Endothelial cell of umbilical vein (primary cell): ENCODE measurements at regions not wholly inside any gene's neighbourhood (a gene's known extent, or its start where the extent isn't known, plus 50 kb on each side); places are given as distances from the start of the nearest gene placed in this dataset.

Experiments
- BruUV-seq: library from RNA; stranded (reverse); fragments of 400-500 nt; replicated peaks from 2 replicates; lab custom pipeline; 2021; lab: Mats Ljungman, UMichigan
- CTCF ChIA-PET: fragments of 300-600, 350-600 bp; sonication (Branson Sonifier 250); formaldehyde crosslinking; loops from one replicate; lab custom pipeline; 2021; ENCODE audit warnings: antibody characterized with exemption, inconsistent platforms; lab: Charles Lee
- POLR2A ChIA-PET: fragments of 300-600, 350-600 bp; sonication (Branson Sonifier 250); formaldehyde crosslinking; loops from one replicate; lab custom pipeline; 2021; ENCODE audit warnings: antibody characterized with exemption, inconsistent platforms; lab: Charles Lee
- DNase-seq: peaks from one replicate; pipeline ENCODE4 v3.0.0-alpha.2; 2011; ENCODE audit warnings: low read depth, low spot score
- FAIRE-seq: peaks from 2 replicates; lab custom pipeline; 2011; peaks lifted over from hg19 to GRCh38; lab: Jason Lieb, UNC
- H2AFZ ChIP-seq: 2 replicates; pipeline ENCODE4 v1.6.0; 2012; ENCODE audit warnings: low read depth, low read length, control low read depth, inconsistent platforms
- H3K27ac ChIP-seq: 2 replicates; pipeline ENCODE4 v1.5.1; 2011; ENCODE audit warnings: low read depth, mild to moderate bottlenecking, control low read depth, low read length, moderate library complexity; ENCODE audit not compliant: insufficient read depth
- H3K27me3 ChIP-seq, 2 experiments: 2 replicates each; pipeline versions ENCODE4 v1.6.0 to v1.6.1; 2011; ENCODE audit warnings: low read length in 2 of 2, mixed read lengths in 1 of 2; ENCODE audit not compliant: control insufficient read depth in 2 of 2, insufficient read depth in 2 of 2
- H3K36me3 ChIP-seq, 2 experiments: 2 replicates in 1 of 2; 3 replicates in 1 of 2; pipeline ENCODE4 v1.5.1; 2011; ENCODE audit warnings: low read length in 2 of 2, mild to moderate bottlenecking in 1 of 2, moderate library complexity in 1 of 2; ENCODE audit not compliant: control insufficient read depth in 2 of 2, insufficient read depth in 2 of 2; ENCODE audit errors: extremely low read depth in 1 of 2
- H3K4me1 ChIP-seq: 3 replicates; pipeline ENCODE4 v1.5.1; 2011; ENCODE audit warnings: mild to moderate bottlenecking, low read length; ENCODE audit not compliant: control insufficient read depth, insufficient read depth; ENCODE audit errors: extremely low read depth
- H3K4me2 ChIP-seq: 2 replicates; pipeline ENCODE4 v1.6.1; 2011; ENCODE audit warnings: low read length, control low read depth, mixed read lengths; ENCODE audit not compliant: insufficient read depth
- H3K4me3 ChIP-seq, 3 experiments: fragments of 200-600 bp in 1 of 3; sonication (generic), shearing (Covaris generic) in 1 of 3; replicated peaks in 1 of 3; 2 replicates each; pipeline ENCODE4 v1.5.1; 2011 to 2016; ENCODE audit warnings: control low read depth in 3 of 3, low read length in 3 of 3, mild to moderate bottlenecking in 2 of 3, inconsistent platforms in 1 of 3, low read depth in 1 of 3, moderate library complexity in 1 of 3; ENCODE audit not compliant: insufficient read depth in 1 of 3
- H3K79me2 ChIP-seq: 2 replicates; pipeline ENCODE4 v1.6.0; 2012; ENCODE audit warnings: low read length, inconsistent platforms; ENCODE audit not compliant: control insufficient read depth, insufficient read depth
- H3K9ac ChIP-seq: replicated peaks from 2 replicates; pipeline ENCODE3; 2011; ENCODE audit warnings: low read length, control low read depth; ENCODE audit not compliant: insufficient read depth; ENCODE audit errors: extremely low read depth
- H3K9me1 ChIP-seq: replicated peaks from 3 replicates; pipeline ENCODE4 v1.6.0; 2011; ENCODE audit warnings: mild to moderate bottlenecking, low read length; ENCODE audit not compliant: control insufficient read depth, insufficient read depth; ENCODE audit errors: extremely low read depth
- H3K9me3 ChIP-seq: replicated peaks from 2 replicates; pipeline ENCODE4 v1.5.1; 2012; ENCODE audit warnings: low read length, inconsistent platforms; ENCODE audit not compliant: control insufficient read depth, insufficient read depth
- H4K20me1 ChIP-seq: replicated peaks from 2 replicates; pipeline ENCODE3; 2011; ENCODE audit warnings: mild to moderate bottlenecking, low read length; ENCODE audit not compliant: control insufficient read depth, insufficient read depth; ENCODE audit errors: extremely low read depth
- EZH2 ChIP-seq: IDR thresholded peaks from 2 replicates; pipeline ENCODE4 v1.6.1; 2012; ENCODE audit warnings: borderline replicate concordance, low read depth, mild to moderate bottlenecking, moderate library complexity, low read length, inconsistent platforms; ENCODE audit not compliant: severe bottlenecking
- FOS ChIP-seq: IDR thresholded peaks from 2 replicates; pipeline ENCODE4 v1.6.1; 2011; ENCODE audit warnings: mild to moderate bottlenecking, low read length, moderate library complexity, borderline replicate concordance; ENCODE audit not compliant: insufficient read depth
- GATA2 ChIP-seq: IDR thresholded peaks from 2 replicates; pipeline ENCODE4 v1.7.0; 2011; ENCODE audit warnings: low read depth, mild to moderate bottlenecking, moderate library complexity, mixed read lengths, low read length; ENCODE audit not compliant: insufficient read length, insufficient read depth
- JUN ChIP-seq: IDR thresholded peaks from 2 replicates; pipeline ENCODE4 v1.6.1; 2011; ENCODE audit warnings: borderline replicate concordance, low read depth; ENCODE audit not compliant: insufficient read length, insufficient read depth
- MAX ChIP-seq: IDR thresholded peaks from 2 replicates; pipeline ENCODE4 v1.6.1; 2011; ENCODE audit not compliant: insufficient read depth, insufficient read length
- MYC ChIP-seq: IDR thresholded peaks from one replicate; pipeline ENCODE4 v1.6.1; 2011; ENCODE audit warnings: mild to moderate bottlenecking, low read depth, low read length
- POLR2A ChIP-seq: IDR thresholded peaks from 2 replicates; pipeline ENCODE4 v1.6.1; 2012; ENCODE audit warnings: low read depth, mild to moderate bottlenecking, control low read depth, low read length
- POLR2AphosphoS5 ChIP-seq: IDR thresholded peaks from 2 replicates; pipeline ENCODE4 v1.6.1; 2012; ENCODE audit warnings: low read depth, mild to moderate bottlenecking, control low read depth, low read length, moderate library complexity; ENCODE audit not compliant: insufficient read depth
- dilution Hi-C: fragments of 300-500 bp; cut with MboI; formaldehyde crosslinking; loops from one replicate; pipeline ENCODE4 v1.15.0; 2019; ENCODE audit warnings: low sequenced_read_pairs; ENCODE audit not compliant: extremely low pct_ligation_motif_present
- intact Hi-C: fragments of 100-400 bp; cut with micrococcal nuclease; formaldehyde crosslinking; loops from one replicate; pipeline ENCODE4 v1.10.0; 2022
- TF ChIP-seq, protein P1 (sequence below), 2 donors: IDR thresholded peaks; 1 replicate in 1 of 2; 2 replicates in 1 of 2; pipeline ENCODE4 v1.5.1; 2011; ENCODE audit warnings: low read length in 2 of 2, mild to moderate bottlenecking in 2 of 2, moderate library complexity in 2 of 2, control low read depth in 1 of 2, inconsistent platforms in 1 of 2, low read depth in 1 of 2; ENCODE audit not compliant: insufficient read depth in 1 of 2; ENCODE audit errors: extremely low read depth in 1 of 2

GRCh38 chr19:31103228-31103627, 246.0 kb downstream of the TSHZ3 start:
- ChIA-PET POLR2A (no interaction called here), CTCF (no interaction called here)
- Histone ChIP-seq H3K27ac (no peak overlapping the region), H3K9ac (no peak overlapping the region), H3K4me1 (no peaks in the 10 kb centered on the region), H2AFZ (no peak overlapping the region), H3K9me1 (no peaks in the 10 kb centered on the region), H3K79me2 (no peaks in the 10 kb centered on the region), H3K36me3 (no peaks in the 10 kb centered on the region), H3K4me2 (no peak overlapping the region), H3K27me3 (no peaks in the 10 kb centered on the region), H3K9me3 (peaks cover 2% of the 10 kb centered on the region), H3K4me3 (no peak overlapping the region), H4K20me1 (no peaks in the 10 kb centered on the region)
- no TSS peak for BruUV-seq
- no peak for TF ChIP-seq POLR2A
- no peak for TF ChIP-seq EZH2
- TF ChIP-seq JUN = no peak
- no peak for TF ChIP-seq POLR2AphosphoS5
- TF ChIP-seq MAX = no peak
- no peak for TF ChIP-seq MYC
- TF ChIP-seq GATA2 = no peak
- TF ChIP-seq, protein P1, sequence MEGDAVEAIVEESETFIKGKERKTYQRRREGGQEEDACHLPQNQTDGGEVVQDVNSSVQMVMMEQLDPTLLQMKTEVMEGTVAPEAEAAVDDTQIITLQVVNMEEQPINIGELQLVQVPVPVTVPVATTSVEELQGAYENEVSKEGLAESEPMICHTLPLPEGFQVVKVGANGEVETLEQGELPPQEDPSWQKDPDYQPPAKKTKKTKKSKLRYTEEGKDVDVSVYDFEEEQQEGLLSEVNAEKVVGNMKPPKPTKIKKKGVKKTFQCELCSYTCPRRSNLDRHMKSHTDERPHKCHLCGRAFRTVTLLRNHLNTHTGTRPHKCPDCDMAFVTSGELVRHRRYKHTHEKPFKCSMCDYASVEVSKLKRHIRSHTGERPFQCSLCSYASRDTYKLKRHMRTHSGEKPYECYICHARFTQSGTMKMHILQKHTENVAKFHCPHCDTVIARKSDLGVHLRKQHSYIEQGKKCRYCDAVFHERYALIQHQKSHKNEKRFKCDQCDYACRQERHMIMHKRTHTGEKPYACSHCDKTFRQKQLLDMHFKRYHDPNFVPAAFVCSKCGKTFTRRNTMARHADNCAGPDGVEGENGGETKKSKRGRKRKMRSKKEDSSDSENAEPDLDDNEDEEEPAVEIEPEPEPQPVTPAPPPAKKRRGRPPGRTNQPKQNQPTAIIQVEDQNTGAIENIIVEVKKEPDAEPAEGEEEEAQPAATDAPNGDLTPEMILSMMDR (IDR thresholded peaks at IDR 0.05; ENCODE audit: extremely low read depth in 1 of 2, insufficient read depth in 1 of 2, low read depth in 1 of 2, low read length in 2 of 2) = no peak
- no peak for TF ChIP-seq FOS
- dilution Hi-C loops (no loop called here), intact Hi-C loops (no loop called here)
- FAIRE-seq (no peak), DNase-seq (no peak)
